ENCODE measurements at regions not wholly inside any gene's neighbourhood (a gene's known extent, or its start where the extent isn't known, plus 50 kb on each side); places are given as distances from the start of the nearest gene placed in this dataset.
"Not testable (repeated sequence)": the region's sequence is repeated elsewhere in the genome, so short reads cannot be mapped to it uniquely, and the experiment has no call there.

GRCh38 chr2:150255528-150255927 is 231.9 kb downstream of the RND3 start:
- TF ChIP-seq SUZ12 (IDR thresholded peaks at IDR 0.05; ENCODE audit: extremely low read depth, insufficient read depth, insufficient read length) (no peak), YY1 (IDR thresholded peaks at IDR 0.05; ENCODE audit: insufficient read depth, insufficient read length) (no peak)
- no peak for DNase-seq (ENCODE audit: low read depth, low spot score)
- H3K9me3 ChIP-seq (ENCODE audit: insufficient read depth, low read length): no peaks in the 10 kb centered on the region

GRCh38 chr2:150249735-150250134 is 237.7 kb downstream of the RND3 start:
- not testable (repeated sequence) for H3K4me3 ChIP-seq (ENCODE audit: insufficient read length, low read depth); DNase-seq (ENCODE audit: low read depth, low spot score); H3K36me3 ChIP-seq (ENCODE audit: insufficient read depth, insufficient read length, low read length); H3K9ac ChIP-seq (ENCODE audit: insufficient read length, low read depth); H3K9me3 ChIP-seq (ENCODE audit: insufficient read depth, low read length); H3K27me3 ChIP-seq (ENCODE audit: insufficient read depth, insufficient read length); H3K4me1 ChIP-seq (ENCODE audit: insufficient read depth, insufficient read length)

More at GRCh38 chr2:150255528-150255927, 231.9 kb downstream of the RND3 start:
- no peak overlapping the region for H3K4me3 ChIP-seq (ENCODE audit: insufficient read length, low read depth)
- no peaks in the 10 kb centered on the region for H3K36me3 ChIP-seq (ENCODE audit: insufficient read depth, insufficient read length, low read length)
- no peaks in the 10 kb centered on the region for H3K27me3 ChIP-seq (ENCODE audit: insufficient read depth, insufficient read length)
- no peaks in the 10 kb centered on the region for H3K4me1 ChIP-seq (ENCODE audit: insufficient read depth, insufficient read length)
- no peak overlapping the region for H3K9ac ChIP-seq (ENCODE audit: insufficient read length, low read depth)

- Histone ChIP-seq H3K4me3 (ENCODE audit: insufficient read length, low read depth) (no peak overlapping the region), H3K36me3 (ENCODE audit: insufficient read depth, insufficient read length, low read length) (no peaks in the 10 kb centered on the region), H3K9ac (ENCODE audit: insufficient read length, low read depth) (no peak overlapping the region), H3K4me1 (ENCODE audit: insufficient read depth, insufficient read length) (no peaks in the 10 kb centered on the region), H3K9me3 (ENCODE audit: insufficient read depth, low read length) (no peaks in the 10 kb centered on the region), H3K27me3 (ENCODE audit: insufficient read depth, insufficient read length) (no peaks in the 10 kb centered on the region)
- TF ChIP-seq YY1 (IDR thresholded peaks at IDR 0.05; ENCODE audit: insufficient read depth, insufficient read length): no peak
- no peak for TF ChIP-seq ZNF274 (IDR thresholded peaks at IDR 0.05; ENCODE audit: low read depth, low read length)
- no peak for TF ChIP-seq SUZ12 (IDR thresholded peaks at IDR 0.05; ENCODE audit: extremely low read depth, insufficient read depth, insufficient read length)
- no peak for DNase-seq (ENCODE audit: low read depth, low spot score)
Measured at GRCh38 chr2:150247481-150247880, 240.0 kb downstream of the RND3 start.

- H3K36me3 ChIP-seq (ENCODE audit: insufficient read depth, insufficient read length, low read length): no peaks in the 10 kb centered on the region
- H3K4me1 ChIP-seq (ENCODE audit: insufficient read depth, insufficient read length): no peaks in the 10 kb centered on the region
- H3K4me3 ChIP-seq (ENCODE audit: insufficient read length, low read depth): no peak overlapping the region
- H3K9ac ChIP-seq (ENCODE audit: insufficient read length, low read depth): no peak overlapping the region
- no peaks in the 10 kb centered on the region for H3K27me3 ChIP-seq (ENCODE audit: insufficient read depth, insufficient read length)
- no peak for DNase-seq (ENCODE audit: low read depth, low spot score)
- TF ChIP-seq SUZ12 (IDR thresholded peaks at IDR 0.05; ENCODE audit: extremely low read depth, insufficient read depth, insufficient read length): no peak
- no peaks in the 10 kb centered on the region for H3K9me3 ChIP-seq (ENCODE audit: insufficient read depth, low read length)
Measured at GRCh38 chr2:150234787-150235446, 252.6 kb downstream of the RND3 start.

GRCh38 chr2:150232871-150233270 is 254.6 kb downstream of the RND3 start:
- Histone ChIP-seq H3K9ac (ENCODE audit: insufficient read length, low read depth) (no peak overlapping the region), H3K4me1 (ENCODE audit: insufficient read depth, insufficient read length) (no peaks in the 10 kb centered on the region), H3K9me3 (ENCODE audit: insufficient read depth, low read length) (no peaks in the 10 kb centered on the region), H3K4me3 (ENCODE audit: insufficient read length, low read depth) (no peak overlapping the region), H3K27me3 (ENCODE audit: insufficient read depth, insufficient read length) (no peaks in the 10 kb centered on the region), H3K36me3 (ENCODE audit: insufficient read depth, insufficient read length, low read length) (no peaks in the 10 kb centered on the region)
- DNase-seq (ENCODE audit: low read depth, low spot score): no peak
- TF ChIP-seq SUZ12 (IDR thresholded peaks at IDR 0.05; ENCODE audit: extremely low read depth, insufficient read depth, insufficient read length) (no peak), YY1 (IDR thresholded peaks at IDR 0.05; ENCODE audit: insufficient read depth, insufficient read length) (no peak), ZNF274 (IDR thresholded peaks at IDR 0.05; ENCODE audit: low read depth, low read length) (no peak)

GRCh38 chr2:150232321-150232720 is 255.1 kb downstream of the RND3 start:
- Histone ChIP-seq H3K36me3 (ENCODE audit: insufficient read depth, insufficient read length, low read length) (no peaks in the 10 kb centered on the region), H3K27me3 (ENCODE audit: insufficient read depth, insufficient read length) (no peaks in the 10 kb centered on the region), H3K4me3 (ENCODE audit: insufficient read length, low read depth) (no peak overlapping the region), H3K4me1 (ENCODE audit: insufficient read depth, insufficient read length) (no peaks in the 10 kb centered on the region), H3K9me3 (ENCODE audit: insufficient read depth, low read length) (no peaks in the 10 kb centered on the region), H3K9ac (ENCODE audit: insufficient read length, low read depth) (no peak overlapping the region)
- no peak for TF ChIP-seq SUZ12 (IDR thresholded peaks at IDR 0.05; ENCODE audit: extremely low read depth, insufficient read depth, insufficient read length)
- TF ChIP-seq YY1 (IDR thresholded peaks at IDR 0.05; ENCODE audit: insufficient read depth, insufficient read length): no peak
- TF ChIP-seq ZNF274 (IDR thresholded peaks at IDR 0.05; ENCODE audit: low read depth, low read length): no peak
- no peak for DNase-seq (ENCODE audit: low read depth, low spot score)

GRCh38 chr2:150230616-150231015 is 256.9 kb downstream of the RND3 start:
- TF ChIP-seq SUZ12 (IDR thresholded peaks at IDR 0.05; ENCODE audit: extremely low read depth, insufficient read depth, insufficient read length) (no peak), YY1 (IDR thresholded peaks at IDR 0.05; ENCODE audit: insufficient read depth, insufficient read length) (no peak), ZNF274 (IDR thresholded peaks at IDR 0.05; ENCODE audit: low read depth, low read length) (no peak)
- no peak for DNase-seq (ENCODE audit: low read depth, low spot score)
- H3K4me3 ChIP-seq (ENCODE audit: insufficient read length, low read depth): no peak overlapping the region

GRCh38 chr2:150230004-150230403 is 257.5 kb downstream of the RND3 start:
- Histone ChIP-seq H3K9me3 (ENCODE audit: insufficient read depth, low read length) (no peaks in the 10 kb centered on the region), H3K4me1 (ENCODE audit: insufficient read depth, insufficient read length) (no peaks in the 10 kb centered on the region), H3K27me3 (ENCODE audit: insufficient read depth, insufficient read length) (no peaks in the 10 kb centered on the region), H3K4me3 (ENCODE audit: insufficient read length, low read depth) (no peak overlapping the region), H3K9ac (ENCODE audit: insufficient read length, low read depth) (no peak overlapping the region), H3K36me3 (ENCODE audit: insufficient read depth, insufficient read length, low read length) (no peaks in the 10 kb centered on the region)
- TF ChIP-seq SUZ12 (IDR thresholded peaks at IDR 0.05; ENCODE audit: extremely low read depth, insufficient read depth, insufficient read length) (no peak), ZNF274 (IDR thresholded peaks at IDR 0.05; ENCODE audit: low read depth, low read length) (no peak), YY1 (IDR thresholded peaks at IDR 0.05; ENCODE audit: insufficient read depth, insufficient read length) (no peak)
- DNase-seq (ENCODE audit: low read depth, low spot score): no peak

More at GRCh38 chr2:150230616-150231015, 256.9 kb downstream of the RND3 start:
- Histone ChIP-seq H3K36me3 (ENCODE audit: insufficient read depth, insufficient read length, low read length) (no peaks in the 10 kb centered on the region), H3K9me3 (ENCODE audit: insufficient read depth, low read length) (no peaks in the 10 kb centered on the region), H3K9ac (ENCODE audit: insufficient read length, low read depth) (no peak overlapping the region), H3K27me3 (ENCODE audit: insufficient read depth, insufficient read length) (no peaks in the 10 kb centered on the region), H3K4me1 (ENCODE audit: insufficient read depth, insufficient read length) (no peaks in the 10 kb centered on the region)
